MM.1S (cell line): ENCODE measurements at regions not wholly inside any gene's neighbourhood (a gene's known extent, or its start where the extent isn't known, plus 50 kb on each side); places are given as distances from the start of the nearest gene placed in this dataset.

Source experiments
- DNase-seq: peaks from one replicate; pipeline ENCODE4 v3.0.0-alpha.2; 2015
- H2AFZ ChIP-seq: fragments of 300-600 bp; sonication (generic); 2 replicates; pipeline ENCODE4 v1.6.0; 2016; ENCODE audit warnings: antibody characterized with exemption, low read length
- H3F3A ChIP-seq: fragments of 300-600 bp; sonication (generic); 2 replicates; pipeline ENCODE4 v1.6.1; 2016; ENCODE audit warnings: mild to moderate bottlenecking, antibody characterized with exemption, low read length, moderate library complexity, mixed read lengths; ENCODE audit not compliant: insufficient read depth
- H3K27ac ChIP-seq: fragments of 300-600 bp; sonication (generic); 2 replicates; pipeline ENCODE4 v1.5.1; 2016; ENCODE audit warnings: mild to moderate bottlenecking, low read length
- H3K27me3 ChIP-seq: fragments of 300-600 bp; sonication (generic); replicated peaks from 2 replicates; pipeline ENCODE4 v1.6.0; 2016; ENCODE audit warnings: low read length; ENCODE audit not compliant: insufficient read depth
- H3K36me3 ChIP-seq: fragments of 300-600 bp; sonication (generic); replicated peaks from 2 replicates; pipeline ENCODE4 v1.6.1; 2016; ENCODE audit warnings: mild to moderate bottlenecking, low read length, mixed read lengths; ENCODE audit not compliant: insufficient read depth
- H3K4me1 ChIP-seq: fragments of 300-600 bp; sonication (generic); 2 replicates; pipeline ENCODE4 v1.6.1; 2016; ENCODE audit warnings: low read length, mixed read lengths
- H3K4me2 ChIP-seq: fragments of 300-600 bp; sonication (generic); 2 replicates; pipeline ENCODE4 v1.6.0; 2016; ENCODE audit warnings: low read depth, low read length
- H3K4me3 ChIP-seq: fragments of 300-600 bp; sonication (generic); 2 replicates; pipeline ENCODE4 v1.5.1; 2016; ENCODE audit warnings: low read length, mixed read lengths
- H3K79me2 ChIP-seq: fragments of 300-600 bp; sonication (generic); 2 replicates; pipeline ENCODE4 v1.6.1; 2016; ENCODE audit warnings: mixed run types, low read length, mixed read lengths
- H3K9ac ChIP-seq: fragments of 300-600 bp; sonication (generic); 2 replicates; pipeline ENCODE4 v1.6.1; 2016; ENCODE audit warnings: low read length, mixed read lengths
- H3K9me2 ChIP-seq: fragments of 300-600 bp; sonication (generic); replicated peaks from 2 replicates; pipeline ENCODE4 v1.6.1; 2016; ENCODE audit warnings: mild to moderate bottlenecking, low read length, mixed read lengths; ENCODE audit not compliant: insufficient read depth
- H3K9me3 ChIP-seq: fragments of 300-600 bp; sonication (generic); replicated peaks from 2 replicates; pipeline ENCODE4 v1.6.1; 2016; ENCODE audit warnings: mild to moderate bottlenecking, low read length, mixed read lengths; ENCODE audit not compliant: insufficient read depth
- H4K20me1 ChIP-seq: fragments of 300-600 bp; sonication (generic); 2 replicates; pipeline ENCODE4 v1.6.1; 2016; ENCODE audit warnings: mild to moderate bottlenecking, low read length, moderate library complexity, mixed read lengths; ENCODE audit not compliant: insufficient read depth
- EZH2 ChIP-seq: fragments of 300-600 bp; sonication (generic); optimal IDR thresholded peaks from 2 replicates; pipeline ENCODE3; 2017; ENCODE audit warnings: low read depth, mild to moderate bottlenecking, antibody characterized with exemption, low read length, mixed read lengths
- EZH2phosphoT487 ChIP-seq: fragments of 300-600 bp; sonication (generic); IDR thresholded peaks from 2 replicates; pipeline ENCODE4 v1.6.1; 2018; ENCODE audit warnings: antibody characterized with exemption, low read length
- TF ChIP-seq, protein P1 (sequence below): fragments of 300-600 bp; sonication (generic); IDR thresholded peaks from 2 replicates; pipeline ENCODE4 v1.5.1; 2016; ENCODE audit warnings: antibody characterized with exemption, low read length, mixed read lengths

DNA sequence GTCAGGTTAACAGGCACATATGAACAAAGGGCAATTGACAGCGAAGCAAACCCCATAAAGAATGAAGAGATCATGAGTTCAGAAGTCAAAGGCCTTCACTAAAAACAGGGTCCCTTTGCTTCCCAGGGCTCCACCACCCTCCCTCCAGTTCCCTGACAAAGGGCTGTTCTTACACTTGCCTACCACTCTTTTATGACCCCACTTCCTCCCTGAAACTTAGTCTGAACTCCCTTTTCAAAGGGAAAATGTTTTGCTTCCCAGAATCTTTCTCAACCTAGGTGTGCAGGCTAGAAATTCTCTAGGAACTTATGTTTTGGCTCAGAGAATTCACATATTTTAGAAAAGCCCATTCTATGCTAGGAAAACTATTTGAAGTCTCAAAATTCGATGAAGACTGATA lies 86.0 kb upstream of the ITGA4 start:
- DNase-seq: no peak
- H2AFZ ChIP-seq: no peak overlapping the region
- no peak overlapping the region for H3K4me2 ChIP-seq

DNA sequence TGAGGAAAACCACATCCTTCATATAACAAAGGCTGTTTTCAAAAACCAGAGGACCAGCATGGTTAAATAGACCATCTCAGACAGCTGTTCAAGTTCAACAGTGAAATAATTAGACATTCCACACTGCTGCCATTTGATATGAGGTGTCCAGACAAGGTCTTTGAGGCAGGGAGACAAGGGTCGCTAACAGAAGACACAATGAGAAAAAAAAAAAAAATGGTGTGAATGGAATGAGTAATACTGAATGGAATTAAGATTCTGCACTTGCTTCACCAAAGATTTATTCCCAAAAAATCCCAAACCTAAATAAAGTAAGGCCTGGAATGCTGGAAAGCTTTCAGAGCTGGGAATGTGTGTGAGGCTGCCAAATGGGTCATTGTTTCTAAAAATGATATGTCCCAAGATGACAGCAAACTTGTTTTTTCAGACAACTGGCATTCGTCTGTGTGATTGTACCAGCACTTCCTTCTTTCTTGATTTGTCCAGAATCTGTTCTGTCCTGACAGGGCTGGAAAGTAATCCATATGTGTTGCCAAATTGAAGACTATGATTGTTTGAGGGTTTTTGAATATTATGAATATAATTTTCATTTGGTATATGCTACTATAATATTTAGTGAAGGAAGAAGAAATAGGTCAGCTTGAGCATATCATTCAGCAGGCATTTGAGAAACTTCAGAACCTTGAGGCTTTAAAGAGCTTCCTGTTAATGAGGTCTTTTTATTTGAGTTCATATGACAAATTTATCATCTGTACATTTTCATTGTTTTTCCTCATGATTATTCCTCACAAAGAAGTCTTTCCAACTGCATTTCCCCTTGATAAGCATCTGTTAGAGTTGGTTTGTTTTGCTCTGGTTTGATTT lies 85.2 kb upstream of the ITGA4 start:
- no peaks in the 10 kb centered on the region for H3K36me3 ChIP-seq
- H3F3A ChIP-seq: no peaks in the 10 kb centered on the region
- H4K20me1 ChIP-seq: no peaks in the 10 kb centered on the region
- no peak overlapping the region for H3K27ac ChIP-seq
- H3K27me3 ChIP-seq: no peaks in the 10 kb centered on the region
- TF ChIP-seq EZH2: no peak
- TF ChIP-seq, protein P1, sequence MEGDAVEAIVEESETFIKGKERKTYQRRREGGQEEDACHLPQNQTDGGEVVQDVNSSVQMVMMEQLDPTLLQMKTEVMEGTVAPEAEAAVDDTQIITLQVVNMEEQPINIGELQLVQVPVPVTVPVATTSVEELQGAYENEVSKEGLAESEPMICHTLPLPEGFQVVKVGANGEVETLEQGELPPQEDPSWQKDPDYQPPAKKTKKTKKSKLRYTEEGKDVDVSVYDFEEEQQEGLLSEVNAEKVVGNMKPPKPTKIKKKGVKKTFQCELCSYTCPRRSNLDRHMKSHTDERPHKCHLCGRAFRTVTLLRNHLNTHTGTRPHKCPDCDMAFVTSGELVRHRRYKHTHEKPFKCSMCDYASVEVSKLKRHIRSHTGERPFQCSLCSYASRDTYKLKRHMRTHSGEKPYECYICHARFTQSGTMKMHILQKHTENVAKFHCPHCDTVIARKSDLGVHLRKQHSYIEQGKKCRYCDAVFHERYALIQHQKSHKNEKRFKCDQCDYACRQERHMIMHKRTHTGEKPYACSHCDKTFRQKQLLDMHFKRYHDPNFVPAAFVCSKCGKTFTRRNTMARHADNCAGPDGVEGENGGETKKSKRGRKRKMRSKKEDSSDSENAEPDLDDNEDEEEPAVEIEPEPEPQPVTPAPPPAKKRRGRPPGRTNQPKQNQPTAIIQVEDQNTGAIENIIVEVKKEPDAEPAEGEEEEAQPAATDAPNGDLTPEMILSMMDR: no peak
- no peak for TF ChIP-seq EZH2phosphoT487
- H3K4me3 ChIP-seq: no peak overlapping the region
- no peak overlapping the region for H3K4me2 ChIP-seq
- peaks cover 15% of the 10 kb centered on the region for H3K4me1 ChIP-seq
- H3K9me3 ChIP-seq: no peaks in the 10 kb centered on the region
- no peak overlapping the region for H3K9ac ChIP-seq
- peak; percentile 44 for DNase-seq
- H3K79me2 ChIP-seq: no peaks in the 10 kb centered on the region
- H2AFZ ChIP-seq: no peak overlapping the region
- H3K9me2 ChIP-seq: no peaks in the 10 kb centered on the region

More for the DNA sequence above, 86.0 kb upstream of the ITGA4 start:
- no peak overlapping the region for H3K4me3 ChIP-seq
- H3K9me2 ChIP-seq: no peaks in the 10 kb centered on the region
- H3K79me2 ChIP-seq: no peaks in the 10 kb centered on the region
- H3K36me3 ChIP-seq: no peaks in the 10 kb centered on the region
- TF ChIP-seq EZH2phosphoT487 (no peak), EZH2 (no peak)
- TF ChIP-seq, protein P1: no peak
- no peak overlapping the region for H3K9ac ChIP-seq
- H4K20me1 ChIP-seq: no peaks in the 10 kb centered on the region
- no peak overlapping the region for H3K27ac ChIP-seq
- H3K4me1 ChIP-seq: peaks cover 15% of the 10 kb centered on the region
- no peaks in the 10 kb centered on the region for H3F3A ChIP-seq
- H3K9me3 ChIP-seq: no peaks in the 10 kb centered on the region
- H3K27me3 ChIP-seq: no peaks in the 10 kb centered on the region

DNA sequence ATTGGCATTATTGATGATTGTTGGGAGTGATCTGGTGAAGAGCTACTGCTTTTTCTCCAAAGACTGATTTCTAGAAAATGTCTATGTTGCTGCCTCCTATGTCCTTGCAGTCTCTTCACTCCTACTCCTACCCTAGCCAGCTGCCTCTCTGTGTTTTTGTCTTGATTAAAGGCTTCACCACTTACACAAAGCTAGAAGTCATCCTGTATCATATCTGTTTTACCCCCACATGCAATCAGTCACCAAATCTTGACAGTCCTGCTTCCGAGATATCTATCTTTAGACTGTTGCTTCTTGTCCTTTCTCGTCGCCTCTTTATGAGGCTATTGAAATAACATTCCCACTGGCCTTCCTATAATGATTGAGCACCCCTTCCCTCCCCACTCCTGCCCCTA lies 84.5 kb upstream of the ITGA4 start:
- no peak for TF ChIP-seq EZH2
- no peak overlapping the region for H2AFZ ChIP-seq
- no peak overlapping the region for H3K9ac ChIP-seq
- H3K4me2 ChIP-seq: no peak overlapping the region
- H3F3A ChIP-seq: no peaks in the 10 kb centered on the region
- H3K9me2 ChIP-seq: no peaks in the 10 kb centered on the region
- no peak overlapping the region for H3K4me3 ChIP-seq
- no peaks in the 10 kb centered on the region for H3K27me3 ChIP-seq
- DNase-seq: no peak
- no peaks in the 10 kb centered on the region for H3K79me2 ChIP-seq
- H3K36me3 ChIP-seq: no peaks in the 10 kb centered on the region
- H4K20me1 ChIP-seq: no peaks in the 10 kb centered on the region
- H3K4me1 ChIP-seq: peaks cover 15% of the 10 kb centered on the region
- no peaks in the 10 kb centered on the region for H3K9me3 ChIP-seq
- H3K27ac ChIP-seq: no peak overlapping the region
